B cell (primary cell): ENCODE measurements at regions not wholly inside any gene's neighbourhood (a gene's known extent, or its start where the extent isn't known, plus 50 kb on each side); places are given as distances from the start of the nearest gene placed in this dataset.

Experiments used
- ATAC-seq: fragments of 200-7000 bp; cut with Tn5 transposase; one replicate; pipeline ENCODE4 v1.10.0; 2021; ENCODE audit warnings: low read depth, mild to moderate bottlenecking, moderate number of reproducible peaks, moderate library complexity
- CTCF ChIA-PET: fragments of 350-600 bp; sonication (Branson Sonifier 250); formaldehyde crosslinking; loops from one replicate; lab custom pipeline; 2021; ENCODE audit warnings: antibody characterized with exemption, inconsistent platforms; lab: Charles Lee
- POLR2A ChIA-PET: fragments of 350-600 bp; sonication (Branson Sonifier 250); formaldehyde crosslinking; loops from one replicate; lab custom pipeline; 2021; ENCODE audit warnings: antibody characterized with exemption; lab: Charles Lee
- DNase-seq: peaks from one replicate; pipeline ENCODE4 v3.0.0; 2013
- H2AFZ ChIP-seq: 2 replicates; pipeline ENCODE4 v1.6.1; 2012; ENCODE audit warnings: mild to moderate bottlenecking, low read depth, low read length; ENCODE audit not compliant: insufficient read depth, poor library complexity, severe bottlenecking
- H3K27ac ChIP-seq, 2 donors: 1 replicate in 1 of 2; 2 replicates in 1 of 2; pipeline ENCODE4 v1.5.1; 2012 to 2013; ENCODE audit warnings: low read length in 2 of 2, mild to moderate bottlenecking in 2 of 2, moderate library complexity in 1 of 2
- H3K27me3 ChIP-seq, 4 experiments: fragments of 200-600 bp in 1 of 4; sonication (generic) in 1 of 4; replicated peaks in 1 of 4; 1 replicate in 2 of 4; 2 replicates in 2 of 4; pipeline versions ENCODE4 v1.6.1 to v1.7.0; 2013 to 2016; ENCODE audit warnings: low read length in 3 of 4, mild to moderate bottlenecking in 2 of 4, mixed read lengths in 1 of 4, moderate library complexity in 1 of 4; ENCODE audit not compliant: insufficient read depth in 4 of 4, control insufficient read depth in 3 of 4; ENCODE audit errors: control extremely low read depth in 1 of 4
- H3K36me3 ChIP-seq, 2 experiments: replicated peaks in 1 of 2; 1 replicate in 1 of 2; 2 replicates in 1 of 2; pipeline versions ENCODE4 v1.6.1 to v1.7.1; 2013; ENCODE audit warnings: low read length in 1 of 2; ENCODE audit not compliant: insufficient read depth in 2 of 2, control insufficient read depth in 1 of 2; ENCODE audit errors: control extremely low read depth in 1 of 2, extremely low read depth in 1 of 2
- H3K4me1 ChIP-seq, 2 donors: fragments of 200-600 bp in 1 of 2; sonication (generic) in 1 of 2; 1 replicate in 1 of 2; 2 replicates in 1 of 2; pipeline versions ENCODE4 v1.5.1 to v1.6.1; 2013 to 2017; ENCODE audit warnings: low read length in 2 of 2; ENCODE audit not compliant: control insufficient read depth in 2 of 2, insufficient read depth in 2 of 2
- H3K4me2 ChIP-seq: replicated peaks from 2 replicates; pipeline ENCODE3; 2012; ENCODE audit warnings: mild to moderate bottlenecking, low read depth, low read length; ENCODE audit not compliant: poor library complexity, severe bottlenecking
- H3K4me3 ChIP-seq, 5 experiments: fragments of 200-600 bp in 1 of 5; sonication (generic) in 1 of 5; 1 replicate in 3 of 5; 2 replicates in 2 of 5; pipeline versions ENCODE4 v1.5.1 to v1.7.0; 2011 to 2016; ENCODE audit warnings: low read length in 4 of 5, mild to moderate bottlenecking in 4 of 5, low read depth in 2 of 5, control low read depth in 1 of 5, moderate library complexity in 1 of 5; ENCODE audit not compliant: insufficient read depth in 1 of 5; ENCODE audit errors: control extremely low read depth in 1 of 5, extremely low read depth in 1 of 5
- H3K79me2 ChIP-seq: fragments of 200-600 bp; sonication (generic); one replicate; pipeline ENCODE4 v1.6.0; 2016; ENCODE audit warnings: low read length; ENCODE audit not compliant: control insufficient read depth, insufficient read depth
- H3K9ac ChIP-seq: fragments of 200-600 bp; sonication (generic); 2 replicates; pipeline ENCODE4 v1.6.1; 2017; ENCODE audit warnings: mild to moderate bottlenecking, low read length, moderate library complexity
- H3K9me3 ChIP-seq, 3 donors: one replicate each; pipeline versions ENCODE4 v1.6.1 to v1.7.1; 2013; ENCODE audit warnings: low read length in 2 of 3; ENCODE audit not compliant: control insufficient read depth in 2 of 3, insufficient read depth in 1 of 3; ENCODE audit errors: control extremely low read depth in 1 of 3
- H4K20me1 ChIP-seq: 2 replicates; pipeline ENCODE4 v1.6.0; 2012; ENCODE audit warnings: mild to moderate bottlenecking, low read length; ENCODE audit not compliant: insufficient read depth, control insufficient read depth, poor library complexity, severe bottlenecking
- H3K27ac Mint-ChIP-seq: one replicate; pipeline ENCODE4 v1.8.0; 2021; ENCODE audit warnings: mixed read lengths
- H3K27me3 Mint-ChIP-seq: one replicate; pipeline ENCODE4 v1.8.0; 2021; ENCODE audit warnings: mixed read lengths
- H3K4me1 Mint-ChIP-seq: one replicate; pipeline ENCODE4 v1.8.0; 2021; ENCODE audit warnings: mixed read lengths
- H3K4me3 Mint-ChIP-seq: one replicate; pipeline ENCODE4 v1.8.0; 2021; ENCODE audit warnings: mixed read lengths
- H3K9me3 Mint-ChIP-seq: one replicate; pipeline ENCODE4 v1.8.0; 2022; ENCODE audit warnings: mixed read lengths; ENCODE audit not compliant: insufficient read depth
- EZH2 ChIP-seq: IDR thresholded peaks from 2 replicates; pipeline ENCODE4 v1.6.1; 2012; ENCODE audit warnings: borderline replicate concordance, low read depth, mild to moderate bottlenecking, moderate library complexity, low read length; ENCODE audit not compliant: insufficient read depth, poor library complexity, severe bottlenecking
- WGBS: methylation state at CpG from one replicate; pipeline ENCODE4 v1.1.5; 2013; ENCODE audit warnings: missing lambda C conversion rate; ENCODE audit not compliant: insufficient coverage; 5-methylcytosine and 5-hydroxymethylcytosine counted together
- intact Hi-C: fragments of 100-400 bp; cut with micrococcal nuclease; formaldehyde crosslinking; loops from one replicate; pipeline ENCODE4 v1.10.0; 2022
- TF ChIP-seq, protein P1 (sequence below): fragments of 200-600 bp; IDR thresholded peaks from one replicate; pipeline ENCODE4 v1.8.0; 2022; ENCODE audit warnings: antibody characterized with exemption, mild to moderate bottlenecking

DNA sequence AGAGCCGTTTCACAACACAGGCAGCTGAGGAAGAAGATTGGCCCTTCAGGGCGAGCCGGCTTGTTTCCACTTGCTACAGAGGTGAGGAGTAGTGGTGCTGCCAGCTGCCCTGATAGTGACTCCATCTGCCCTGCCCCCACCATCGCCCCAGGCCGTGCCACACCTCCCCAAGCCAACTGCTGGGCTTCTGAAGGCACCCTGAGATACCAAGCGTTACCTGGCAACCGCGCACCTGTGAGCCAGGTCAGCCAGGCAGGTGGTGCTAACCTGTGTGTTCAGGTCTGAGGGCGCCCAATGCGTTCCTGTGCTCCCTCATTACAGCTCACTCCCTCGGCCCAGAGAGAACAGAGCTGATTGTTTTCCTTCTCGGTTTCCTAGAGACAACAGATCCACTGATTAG, 299.1 kb upstream of the ID4 start:
- WGBS = 88% methylated on average over 11 of the region's 12 CpGs
- no peaks in the 10 kb centered on the region for H3K4me1 ChIP-seq
- intact Hi-C loops = no loop called here
- H3K4me1 Mint-ChIP-seq = no peaks in the 10 kb centered on the region
- POLR2A ChIA-PET = no interaction called here
- H3K4me3 Mint-ChIP-seq = no peak overlapping the region
- H3K79me2 ChIP-seq = no peaks in the 10 kb centered on the region
- no peaks in the 10 kb centered on the region for H4K20me1 ChIP-seq
- H3K27me3 Mint-ChIP-seq = no peaks in the 10 kb centered on the region
- DNase-seq (no peak), ATAC-seq (no peak)
- no peak for TF ChIP-seq EZH2
- TF ChIP-seq, protein P1, sequence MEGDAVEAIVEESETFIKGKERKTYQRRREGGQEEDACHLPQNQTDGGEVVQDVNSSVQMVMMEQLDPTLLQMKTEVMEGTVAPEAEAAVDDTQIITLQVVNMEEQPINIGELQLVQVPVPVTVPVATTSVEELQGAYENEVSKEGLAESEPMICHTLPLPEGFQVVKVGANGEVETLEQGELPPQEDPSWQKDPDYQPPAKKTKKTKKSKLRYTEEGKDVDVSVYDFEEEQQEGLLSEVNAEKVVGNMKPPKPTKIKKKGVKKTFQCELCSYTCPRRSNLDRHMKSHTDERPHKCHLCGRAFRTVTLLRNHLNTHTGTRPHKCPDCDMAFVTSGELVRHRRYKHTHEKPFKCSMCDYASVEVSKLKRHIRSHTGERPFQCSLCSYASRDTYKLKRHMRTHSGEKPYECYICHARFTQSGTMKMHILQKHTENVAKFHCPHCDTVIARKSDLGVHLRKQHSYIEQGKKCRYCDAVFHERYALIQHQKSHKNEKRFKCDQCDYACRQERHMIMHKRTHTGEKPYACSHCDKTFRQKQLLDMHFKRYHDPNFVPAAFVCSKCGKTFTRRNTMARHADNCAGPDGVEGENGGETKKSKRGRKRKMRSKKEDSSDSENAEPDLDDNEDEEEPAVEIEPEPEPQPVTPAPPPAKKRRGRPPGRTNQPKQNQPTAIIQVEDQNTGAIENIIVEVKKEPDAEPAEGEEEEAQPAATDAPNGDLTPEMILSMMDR = no peak
- H3K9me3 ChIP-seq = peaks cover 0 to 12% (median 3%) of the 10 kb centered on the region in 3 donors
- no peak overlapping the region for H3K27ac Mint-ChIP-seq
- no peak overlapping the region for H3K4me2 ChIP-seq
- H3K27me3 ChIP-seq = no peaks in the 10 kb centered on the region
- H3K27ac ChIP-seq = no peak overlapping the region
- CTCF ChIA-PET = no interaction called here
- no peak overlapping the region for H3K4me3 ChIP-seq
- peaks cover 9% of the 10 kb centered on the region for H3K9me3 Mint-ChIP-seq
- no peak overlapping the region for H2AFZ ChIP-seq
- H3K36me3 ChIP-seq = no peaks in the 10 kb centered on the region
- no peak overlapping the region for H3K9ac ChIP-seq

DNA sequence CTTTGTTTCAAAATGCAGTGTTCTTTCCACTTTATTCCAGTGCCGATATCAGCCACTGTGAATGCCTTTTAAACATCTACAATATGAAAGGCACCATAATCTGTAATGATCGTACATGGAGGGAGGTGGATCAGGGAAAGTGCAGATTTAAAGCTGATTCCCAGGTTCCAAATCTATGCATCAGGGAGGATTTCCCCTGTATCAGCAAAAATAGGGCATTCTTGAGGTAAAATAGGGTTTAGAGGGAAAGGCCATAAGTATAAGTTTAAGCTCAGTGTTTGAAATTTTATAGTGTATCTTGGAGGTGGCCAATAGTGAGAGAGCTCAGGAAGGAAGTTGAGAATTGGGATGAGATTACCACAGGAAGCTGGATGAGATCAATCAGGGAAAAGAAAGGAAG, 289.7 kb upstream of the ID4 start:
- H3K4me3 ChIP-seq = no peak overlapping the region
- no peaks in the 10 kb centered on the region for H3K4me1 ChIP-seq
- H3K4me2 ChIP-seq = no peak overlapping the region
- H3K4me1 Mint-ChIP-seq = no peaks in the 10 kb centered on the region
- no peaks in the 10 kb centered on the region for H3K79me2 ChIP-seq
- no peaks in the 10 kb centered on the region for H3K27me3 Mint-ChIP-seq
- H4K20me1 ChIP-seq = no peaks in the 10 kb centered on the region
- no peaks in the 10 kb centered on the region for H3K9me3 ChIP-seq
- no peak for ATAC-seq
- no peak overlapping the region for H3K27ac ChIP-seq
- intact Hi-C loops = no loop called here
- CTCF ChIA-PET = no interaction called here
- no peak overlapping the region for H3K4me3 Mint-ChIP-seq
- no peak for DNase-seq
- H3K27me3 ChIP-seq = no peaks in the 10 kb centered on the region
- TF ChIP-seq EZH2 = no peak
- TF ChIP-seq, protein P1 = no peak
- H3K27ac Mint-ChIP-seq = no peak overlapping the region
- no CpG with 5 or more reads among the region's 2 CpGs for WGBS
- POLR2A ChIA-PET = no interaction called here
- H3K9me3 Mint-ChIP-seq = no peaks in the 10 kb centered on the region
- H3K9ac ChIP-seq = no peak overlapping the region
- H3K36me3 ChIP-seq = no peaks in the 10 kb centered on the region
- H2AFZ ChIP-seq = no peak overlapping the region
